HG02884 (cell line): ENCODE measurements at regions not wholly inside any gene's neighbourhood (a gene's known extent, or its start where the extent isn't known, plus 50 kb on each side); places are given as distances from the start of the nearest gene placed in this dataset.

Experiments used
- ATAC-seq: cut with Tn5 transposase; IDR thresholded peaks from one replicate; pipeline ENCODE4 v1.9.1; 2021; ENCODE audit warnings: mild to moderate bottlenecking, moderate library complexity; ENCODE audit not compliant: unreplicated experiment

- ATAC-seq = no peak
Measured at GRCh38 chr3:193780397-193780796, 187.4 kb downstream of the OPA1 start.

DNA sequence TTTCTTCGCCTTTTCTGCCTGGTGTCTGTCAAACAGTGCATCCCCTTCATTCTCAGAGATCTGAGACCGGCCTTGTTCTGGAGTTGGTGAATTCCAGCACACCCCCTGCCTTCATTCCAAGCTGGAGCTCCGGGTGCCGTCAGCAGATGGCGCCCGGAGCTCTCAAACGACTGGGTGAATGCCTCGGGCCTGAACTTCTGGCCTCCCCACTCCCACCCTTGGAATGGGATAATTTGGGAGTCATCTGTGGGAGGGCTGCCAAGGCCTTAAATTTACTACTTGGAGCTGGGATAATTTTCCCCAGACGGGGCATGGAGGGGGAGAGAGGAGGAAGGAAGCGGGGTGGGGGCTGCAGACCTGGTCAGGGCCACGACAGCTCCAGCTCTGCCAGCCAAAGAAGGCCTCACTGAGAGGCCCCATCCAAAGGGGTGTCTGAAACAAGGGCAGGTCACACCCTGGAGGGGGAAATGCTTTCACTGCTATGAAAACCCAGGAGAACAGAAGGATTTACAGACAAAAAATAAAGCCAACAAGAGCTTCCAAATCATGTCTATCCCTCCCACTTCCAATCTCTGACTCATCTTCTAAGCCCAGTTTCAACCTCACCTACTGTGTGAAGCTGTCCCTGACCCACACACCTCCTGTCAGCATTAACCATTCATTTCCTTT is 187.9 kb downstream of the OPA1 start:
- ATAC-seq = no peak

- no peak for ATAC-seq
Measured at GRCh38 chr3:193782276-193782647, 189.3 kb downstream of the OPA1 start.

DNA sequence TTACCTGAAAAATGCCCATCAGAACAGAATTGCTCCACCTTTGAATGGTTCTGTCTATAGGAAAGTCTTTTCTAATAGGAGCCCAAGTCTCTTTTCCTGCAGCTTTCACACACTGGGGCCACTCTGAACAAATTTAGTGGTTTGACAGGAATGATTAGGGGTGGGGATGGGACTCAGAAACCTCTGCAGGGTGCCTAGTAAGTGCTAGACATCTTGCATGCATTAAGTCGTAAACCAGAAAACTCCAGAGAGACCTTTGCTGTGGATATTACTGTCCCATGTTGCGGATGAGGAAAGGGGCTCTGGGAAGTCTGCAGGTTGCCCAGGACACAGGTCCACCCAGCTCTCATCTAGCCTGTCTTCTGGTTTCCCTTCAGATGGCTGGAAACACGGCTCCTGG is 189.7 kb downstream of the OPA1 start:
- ATAC-seq = no peak

- no peak for ATAC-seq
Measured at GRCh38 chr3:193783166-193783896, 190.3 kb downstream of the OPA1 start.

DNA sequence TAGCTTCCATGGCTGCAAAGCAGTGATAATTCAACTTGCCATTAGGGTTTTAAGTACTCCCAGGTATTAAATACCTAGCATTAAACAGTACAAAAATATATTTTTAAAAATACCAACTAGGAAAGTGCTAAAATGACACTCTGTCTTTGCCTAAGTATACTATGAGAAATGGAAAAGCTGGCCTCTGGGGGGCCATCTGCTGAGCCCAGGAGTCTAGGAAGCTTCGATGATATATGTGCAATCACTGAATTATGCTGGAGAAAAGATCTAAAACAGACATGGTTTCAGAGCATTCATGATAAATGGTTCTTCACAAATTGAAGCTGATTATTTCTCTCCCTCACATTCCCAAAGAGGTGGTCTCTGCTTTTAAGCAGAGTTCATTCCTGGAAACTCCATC is 191.8 kb downstream of the OPA1 start:
- no peak for ATAC-seq

DNA sequence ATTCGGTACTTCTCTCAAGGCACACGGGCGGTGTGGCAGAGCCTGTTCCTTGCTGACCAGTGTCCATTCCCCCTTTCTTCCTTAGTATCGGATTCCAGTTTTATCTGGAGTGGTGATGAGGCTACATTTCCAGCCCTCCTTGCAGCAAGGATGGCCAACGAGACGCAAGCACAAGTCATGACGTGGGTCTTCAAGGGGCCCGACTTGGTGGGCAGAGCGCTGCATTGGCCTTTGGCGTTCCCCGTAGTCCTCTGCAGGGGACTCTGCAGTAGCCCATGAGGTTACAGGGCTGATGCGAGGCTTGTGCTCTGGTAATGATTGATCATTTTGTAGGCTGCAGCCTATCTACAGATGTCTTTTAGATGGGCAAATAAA is 194.5 kb downstream of the OPA1 start:
- no peak for ATAC-seq

DNA sequence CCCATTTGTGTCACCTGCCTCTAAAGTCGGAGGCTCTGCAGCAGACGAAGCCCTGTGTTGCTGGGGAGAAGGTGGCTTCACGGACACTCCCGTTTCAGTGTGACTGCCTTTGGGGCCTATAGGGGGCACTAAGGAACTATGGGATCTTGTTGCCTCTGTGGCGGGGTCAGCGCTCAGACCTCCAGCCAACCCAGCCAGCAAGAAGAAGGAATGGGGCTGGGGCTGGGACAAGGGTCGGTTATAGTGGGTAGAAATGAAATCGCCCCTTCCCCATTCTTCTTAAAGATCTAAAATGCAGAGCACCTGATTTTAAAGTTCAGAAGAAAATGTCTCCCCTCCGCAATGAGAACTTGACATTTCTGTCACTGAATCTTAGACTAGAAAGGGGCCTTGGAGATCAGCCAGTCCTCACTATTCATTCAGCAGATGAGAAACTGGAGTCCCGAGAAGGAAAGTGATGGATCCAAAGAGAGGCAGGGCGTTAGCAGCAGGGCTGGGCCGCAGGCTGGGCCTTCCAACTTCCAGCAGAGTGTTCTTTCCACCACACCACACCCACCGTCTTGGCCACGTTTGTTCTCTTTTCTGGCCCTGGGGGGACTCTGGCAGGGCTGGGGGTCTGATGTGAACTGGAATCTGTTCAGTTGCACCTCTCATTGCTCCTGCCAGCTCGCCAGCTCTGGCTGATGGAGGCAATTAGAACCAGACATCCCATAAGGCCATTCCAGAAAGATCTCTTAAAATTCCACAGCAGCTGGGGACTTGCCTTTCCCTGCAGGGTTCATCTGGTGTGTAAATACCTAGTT is 195.4 kb downstream of the OPA1 start:
- peak; percentile 82 for ATAC-seq

GRCh38 chr3:193789455-193789854 is 196.4 kb downstream of the OPA1 start:
- no peak for ATAC-seq

GRCh38 chr3:193790086-193790990 is 197.3 kb downstream of the OPA1 start:
- ATAC-seq = no peak

GRCh38 chr3:193791041-193792032 is 198.3 kb downstream of the OPA1 start:
- ATAC-seq = no peak

- no peak for ATAC-seq
Measured at GRCh38 chr3:193793123-193793522, 200.1 kb downstream of the OPA1 start.

GRCh38 chr3:193794002-193794881 is 201.2 kb downstream of the OPA1 start:
- no peak for ATAC-seq

- no peak for ATAC-seq
Measured at GRCh38 chr3:193795062-193795690, 202.2 kb downstream of the OPA1 start.

- ATAC-seq = no peak
Measured at GRCh38 chr3:193796089-193796488, 203.1 kb downstream of the OPA1 start.

DNA sequence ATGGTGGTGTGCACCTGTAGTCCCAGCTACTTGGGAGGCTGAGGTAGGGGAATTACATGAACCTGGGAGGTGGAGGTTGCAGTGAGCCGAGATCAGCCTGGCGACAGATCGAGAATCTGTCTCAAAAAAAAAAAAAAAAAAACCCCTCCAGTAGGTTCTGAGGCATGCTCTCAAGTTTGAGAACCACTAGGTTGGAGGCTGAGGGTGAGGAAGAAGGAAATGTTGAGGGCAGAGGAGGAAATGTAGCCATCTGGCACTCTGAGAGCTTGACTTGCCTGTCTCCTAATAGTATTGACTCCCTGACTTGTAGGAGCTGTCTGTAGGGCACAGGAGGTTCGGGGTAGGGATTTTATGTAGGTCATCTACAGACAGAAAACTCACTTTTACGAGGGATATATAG is 204.6 kb downstream of the OPA1 start:
- no peak for ATAC-seq

GRCh38 chr3:193798051-193798450 is 205.0 kb downstream of the OPA1 start:
- no peak for ATAC-seq
